HCT116 (cell line): ENCODE measurements at regions not wholly inside any gene's neighbourhood (a gene's known extent, or its start where the extent isn't known, plus 50 kb on each side); places are given as distances from the start of the nearest gene placed in this dataset.

Experiments
- ATAC-seq: fragments of 200-7000 bp; cut with Tn5 transposase; 2 replicates; pipeline ENCODE4 v1.9.1; 2020; ENCODE audit warnings: mild to moderate bottlenecking, moderate library complexity
- BruUV-seq: library from RNA; stranded (reverse); fragments of 400-500 nt; replicated peaks from 2 replicates; lab custom pipeline; 2021; lab: Mats Ljungman, UMichigan
- CTCF ChIA-PET: fragments of 300-600 bp; sonication (Branson Sonifier 250); formaldehyde crosslinking; loops from one replicate; lab custom pipeline; 2021; ENCODE audit warnings: antibody characterized with exemption; lab: Charles Lee
- POLR2A ChIA-PET: fragments of 300-600, 350-600 bp; sonication (Branson Sonifier 250); formaldehyde crosslinking; loops from one replicate; lab custom pipeline; 2021; ENCODE audit warnings: antibody characterized with exemption; lab: Charles Lee
- RAD21 ChIA-PET, 2 experiments: fragments of 300-600 bp; sonication (Branson Sonifier 250); formaldehyde crosslinking; loops; one replicate each; lab custom pipeline; 2023; ENCODE audit warnings: low total read pairs in 2 of 2; ENCODE audit not compliant: uncharacterized antibody in 2 of 2, unreplicated experiment in 2 of 2, low non-redundant PET in 1 of 2; lab: Charles Lee
- DNase-seq: peaks from one replicate; pipeline ENCODE4 v3.0.0-alpha.2; 2010; ENCODE audit warnings: low read depth, low spot score
- H2AFZ ChIP-seq: fragments of 200-600 bp; shearing (Covaris generic), sonication (generic); 2 replicates; pipeline ENCODE4 v1.6.1; 2017; ENCODE audit warnings: low read depth, mixed run types, mixed read lengths, antibody characterized with exemption, low read length; ENCODE audit not compliant: poor library complexity, severe bottlenecking
- H3K27ac ChIP-seq: 2 replicates; pipeline ENCODE4 v1.5.1; 2012; ENCODE audit warnings: low read depth, low read length
- H3K27me3 ChIP-seq: fragments of 200-600 bp; sonication (generic); 2 replicates; pipeline ENCODE4 v1.6.1; 2016; ENCODE audit warnings: mixed run types, low read length, mixed read lengths; ENCODE audit not compliant: insufficient read depth
- H3K36me3 ChIP-seq, 2 experiments: fragments of 200-500 bp in 1 of 2; fragments of 200-600 bp in 1 of 2; sonication (Bioruptor generic) in 1 of 2; sonication (generic) in 1 of 2; 2 replicates each; pipeline versions ENCODE4 v1.5.1 to v1.6.1; 2014 to 2016; ENCODE audit warnings: low read length in 2 of 2, inconsistent platforms in 1 of 2, mixed read lengths in 1 of 2, mixed run types in 1 of 2; ENCODE audit not compliant: insufficient read depth in 2 of 2, control insufficient read depth in 1 of 2
- H3K4me1 ChIP-seq, 2 experiments: fragments of 200-600 bp in 1 of 2; sonication (generic) in 1 of 2; 2 replicates each; pipeline versions ENCODE4 v1.5.1 to v1.6.1; 2012 to 2017; ENCODE audit warnings: low read length in 2 of 2, inconsistent platforms in 1 of 2, mild to moderate bottlenecking in 1 of 2, mixed read lengths in 1 of 2, mixed run types in 1 of 2, moderate library complexity in 1 of 2; ENCODE audit not compliant: insufficient read depth in 2 of 2, control insufficient read depth in 1 of 2
- H3K4me2 ChIP-seq: fragments of 200-600 bp; sonication (generic); 2 replicates; pipeline ENCODE4 v1.6.1; 2017; ENCODE audit warnings: mixed run types, low read length, mixed read lengths
- H3K4me3 ChIP-seq, 2 experiments: fragments of 200-600 bp in 1 of 2; sonication (generic) in 1 of 2; replicated peaks in 1 of 2; 2 replicates each; pipeline ENCODE4 v1.5.1; 2011 to 2016; ENCODE audit warnings: low read length in 2 of 2, control low read depth in 1 of 2, low read depth in 1 of 2, mild to moderate bottlenecking in 1 of 2, mixed read lengths in 1 of 2, mixed run types in 1 of 2
- H3K79me2 ChIP-seq: fragments of 200-600 bp; sonication (generic); 2 replicates; pipeline ENCODE4 v1.6.1; 2017; ENCODE audit warnings: mild to moderate bottlenecking, mixed run types, low read length, moderate library complexity, mixed read lengths; ENCODE audit not compliant: insufficient read depth
- H3K9ac ChIP-seq: fragments of 200-600 bp; sonication (generic); 2 replicates; pipeline ENCODE4 v1.6.1; 2016; ENCODE audit warnings: low read length, mixed read lengths
- H3K9me2 ChIP-seq: fragments of 200-600 bp; sonication (generic), shearing (Covaris generic); 2 replicates; pipeline ENCODE4 v1.6.1; 2017; ENCODE audit warnings: mixed run types, mild to moderate bottlenecking, moderate library complexity; ENCODE audit not compliant: insufficient read depth
- H3K9me3 ChIP-seq, 2 experiments: fragments of 200-500 bp in 1 of 2; fragments of 200-600 bp in 1 of 2; sonication (Bioruptor generic) in 1 of 2; sonication (generic) in 1 of 2; 2 replicates each; pipeline ENCODE4 v1.6.1; 2014 to 2017; ENCODE audit warnings: low read length in 2 of 2, mixed read lengths in 2 of 2, inconsistent platforms in 1 of 2, low read depth in 1 of 2, mild to moderate bottlenecking in 1 of 2, mixed run types in 1 of 2, moderate library complexity in 1 of 2; ENCODE audit not compliant: control insufficient read depth in 1 of 2, insufficient read depth in 1 of 2
- H4K20me1 ChIP-seq: fragments of 200-600 bp; sonication (generic), shearing (Covaris generic); 2 replicates; pipeline ENCODE4 v1.6.1; 2017; ENCODE audit warnings: mixed run types, mild to moderate bottlenecking, moderate library complexity; ENCODE audit not compliant: insufficient read depth
- CBX3 ChIP-seq: IDR thresholded peaks from 2 replicates; pipeline ENCODE4 v1.6.1; 2012; ENCODE audit warnings: low read depth
- CEBPB ChIP-seq: IDR thresholded peaks from 2 replicates; pipeline ENCODE4 v1.6.1; 2012; ENCODE audit warnings: low read depth
- EGR1 ChIP-seq: IDR thresholded peaks from 2 replicates; pipeline ENCODE4 v1.6.1; 2012; ENCODE audit warnings: low read depth
- ELF1 ChIP-seq: IDR thresholded peaks from 2 replicates; pipeline ENCODE4 v1.6.1; 2012; ENCODE audit warnings: low read depth, borderline replicate concordance
- EZH2 ChIP-seq: fragments of 200-600 bp; sonication (generic); IDR thresholded peaks from 2 replicates; pipeline ENCODE4 v1.6.1; 2017; ENCODE audit warnings: antibody characterized with exemption, mixed run types
- FOSL1 ChIP-seq: IDR thresholded peaks from 2 replicates; pipeline ENCODE4 v1.6.1; 2012; ENCODE audit warnings: low read depth
- JUND ChIP-seq: IDR thresholded peaks from 2 replicates; pipeline ENCODE4 v1.6.1; 2012
- POLR2AphosphoS5 ChIP-seq: IDR thresholded peaks from 2 replicates; pipeline ENCODE4 v1.6.1; 2011; ENCODE audit warnings: mild to moderate bottlenecking, low read depth, low read length, moderate library complexity
- REST ChIP-seq: IDR thresholded peaks from 2 replicates; pipeline ENCODE4 v1.6.1; 2012; ENCODE audit warnings: low read depth
- SIN3A ChIP-seq: IDR thresholded peaks from 2 replicates; pipeline ENCODE4 v1.6.1; 2012; ENCODE audit warnings: low read depth
- SP1 ChIP-seq: IDR thresholded peaks from 2 replicates; pipeline ENCODE4 v1.6.1; 2012; ENCODE audit warnings: low read depth
- TCF7L2 ChIP-seq: IDR thresholded peaks from 2 replicates; pipeline ENCODE4 v1.7.0; 2011; ENCODE audit warnings: borderline replicate concordance, inconsistent platforms; ENCODE audit not compliant: insufficient read depth, insufficient read length; ENCODE audit errors: extremely low read depth
- ZFX ChIP-seq: fragments of 450-650 bp; IDR thresholded peaks from 2 replicates; pipeline ENCODE4 v1.6.1; 2017
- ZNF274 ChIP-seq: fragments of 200-500 bp; sonication (Bioruptor generic); IDR thresholded peaks from 2 replicates; pipeline ENCODE4 v1.6.1; 2014; ENCODE audit warnings: mild to moderate bottlenecking, low read depth, low read length, inconsistent platforms
- intact Hi-C: fragments of 100-400 bp; cut with micrococcal nuclease; formaldehyde crosslinking; loops from 2 replicates; pipeline ENCODE4 v1.10.0; 2022
- TF ChIP-seq, protein P1 (sequence below): IDR thresholded peaks from 2 replicates; pipeline ENCODE4 v1.6.1; 2012
- TF ChIP-seq, protein P2 (sequence below): IDR thresholded peaks from 2 replicates; pipeline ENCODE4 v1.6.1; 2012

DNA sequence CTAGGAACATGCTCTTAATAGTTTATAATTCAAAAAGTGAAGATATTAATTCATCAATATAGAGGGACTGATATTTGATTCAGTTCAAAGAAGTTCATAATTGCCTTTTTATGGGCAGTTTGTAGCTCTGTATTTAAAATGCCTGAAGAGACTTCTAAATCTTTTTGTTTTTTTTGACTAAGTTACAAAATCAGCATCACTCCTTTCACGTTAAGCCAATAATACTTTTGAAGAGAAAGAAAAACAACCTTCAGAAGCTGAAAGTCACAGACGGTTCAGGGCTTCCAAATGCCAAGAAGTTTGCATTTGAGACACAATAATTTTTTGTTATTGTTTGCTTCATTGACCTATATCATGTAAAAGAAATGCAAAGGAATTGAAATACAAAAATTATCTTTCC, 394.6 kb upstream of the NR2F2 start:
- Histone ChIP-seq H2AFZ (no peak overlapping the region), H3K27me3 (no peaks in the 10 kb centered on the region), H3K4me1 (peaks cover 0 to 11% of the 10 kb centered on the region in 2 experiments; a peak in 2 of 4 replicates), H3K79me2 (no peaks in the 10 kb centered on the region), H3K9me3 (no peaks in the 10 kb centered on the region), H3K9me2 (no peaks in the 10 kb centered on the region), H3K36me3 (no peaks in the 10 kb centered on the region), H3K4me3 (no peak overlapping the region), H3K27ac (no peak overlapping the region), H3K4me2 (no peak overlapping the region), H4K20me1 (no peaks in the 10 kb centered on the region), H3K9ac (no peak overlapping the region)
- ATAC-seq (no peak), DNase-seq (no peak)
- RAD21 ChIA-PET, result no interaction called here
- CTCF ChIA-PET, result no interaction called here
- no TSS peak for BruUV-seq
- intact Hi-C loops, result no loop called here
- POLR2A ChIA-PET, result no interaction called here
- no peak for TF ChIP-seq EGR1
- TF ChIP-seq, protein P1, sequence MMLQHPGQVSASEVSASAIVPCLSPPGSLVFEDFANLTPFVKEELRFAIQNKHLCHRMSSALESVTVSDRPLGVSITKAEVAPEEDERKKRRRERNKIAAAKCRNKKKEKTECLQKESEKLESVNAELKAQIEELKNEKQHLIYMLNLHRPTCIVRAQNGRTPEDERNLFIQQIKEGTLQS, result no peak
- TF ChIP-seq JUND, result no peak
- TF ChIP-seq EZH2, result no peak
- no peak for TF ChIP-seq ELF1
- TF ChIP-seq ZNF274, result no peak
- TF ChIP-seq SP1, result no peak

GRCh38 chr15:95937128-95937528, 393.4 kb upstream of the NR2F2 start:
- Histone ChIP-seq H3K27ac (no peak overlapping the region), H3K79me2 (no peaks in the 10 kb centered on the region), H3K36me3 (no peaks in the 10 kb centered on the region), H3K9me2 (no peaks in the 10 kb centered on the region), H3K9ac (no peak overlapping the region), H3K4me3 (no peak overlapping the region), H4K20me1 (no peaks in the 10 kb centered on the region), H3K27me3 (no peaks in the 10 kb centered on the region), H3K9me3 (no peaks in the 10 kb centered on the region), H3K4me2 (no peak overlapping the region), H2AFZ (no peak overlapping the region), H3K4me1 (peaks cover 0 to 11% of the 10 kb centered on the region in 2 experiments; a peak in 2 of 4 replicates)
- ATAC-seq, result no peak
- POLR2A ChIA-PET, result no interaction called here
- RAD21 ChIA-PET, result no interaction called here
- intact Hi-C loops, result no loop called here
- CTCF ChIA-PET, result no interaction called here
- DNase-seq, result no peak
- BruUV-seq, result no TSS peak
- no peak for TF ChIP-seq SIN3A
- TF ChIP-seq CBX3, result no peak
- no peak for TF ChIP-seq EGR1
- TF ChIP-seq, protein P2, sequence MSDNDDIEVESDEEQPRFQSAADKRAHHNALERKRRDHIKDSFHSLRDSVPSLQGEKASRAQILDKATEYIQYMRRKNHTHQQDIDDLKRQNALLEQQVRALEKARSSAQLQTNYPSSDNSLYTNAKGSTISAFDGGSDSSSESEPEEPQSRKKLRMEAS, result no peak
- TF ChIP-seq REST, result no peak
- no peak for TF ChIP-seq CEBPB
- no peak for TF ChIP-seq FOSL1
- no peak for TF ChIP-seq TCF7L2
- TF ChIP-seq, protein P1, result no peak
- no peak for TF ChIP-seq JUND
- TF ChIP-seq ZNF274, result no peak
- TF ChIP-seq ZFX, result no peak
- no peak for TF ChIP-seq POLR2AphosphoS5
- TF ChIP-seq SP1, result no peak
